Iris pigment epithelial cell (primary cell): ENCODE measurements at regions not wholly inside any gene's neighbourhood (a gene's known extent, or its start where the extent isn't known, plus 50 kb on each side); places are given as distances from the start of the nearest gene placed in this dataset.

Experiments used
- DNase-seq: peaks from one replicate; pipeline ENCODE4 v3.0.0-alpha.2; 2011; ENCODE audit warnings: low read depth

DNA sequence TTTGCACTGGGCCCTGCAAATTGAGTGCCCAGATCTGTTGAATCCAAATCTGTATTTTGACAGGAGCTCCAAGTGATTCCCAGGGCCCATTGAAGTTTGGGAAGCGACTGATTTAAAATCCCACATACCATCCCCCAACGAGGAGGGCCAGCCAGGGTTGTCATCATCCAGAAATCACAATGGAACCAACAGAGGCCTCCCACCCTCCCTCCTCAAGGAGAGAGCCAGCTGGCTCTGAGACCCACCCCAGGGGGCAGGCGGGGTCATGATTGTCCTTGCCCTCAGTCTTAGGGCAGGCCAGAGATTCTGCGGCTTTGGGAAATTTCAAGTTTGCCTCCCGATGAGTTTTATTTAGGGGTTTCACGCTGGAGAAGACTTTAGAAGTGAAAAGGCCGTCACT is 358.2 kb downstream of the MN1 start:
- no peak for DNase-seq

DNA sequence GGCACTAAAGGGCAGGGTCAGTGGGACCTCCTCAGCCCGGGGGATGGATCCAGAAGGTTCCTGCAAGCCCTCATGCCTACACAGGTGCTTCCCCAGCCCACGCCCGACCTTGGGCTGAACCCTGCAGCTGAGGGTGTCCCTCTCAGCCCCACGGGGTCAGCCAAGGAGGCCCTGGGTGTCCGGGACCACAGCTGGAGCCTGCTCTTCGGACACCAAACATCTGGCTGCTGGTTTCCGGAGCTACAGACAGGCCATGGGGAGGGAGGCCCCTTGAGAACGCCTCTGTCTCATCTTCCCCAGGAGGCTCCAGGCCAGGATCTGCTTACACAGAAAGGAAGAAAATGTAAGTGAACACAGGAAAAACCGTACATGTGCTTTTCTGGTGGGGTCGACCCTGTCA is 355.7 kb downstream of the MN1 start:
- no peak for DNase-seq

DNA sequence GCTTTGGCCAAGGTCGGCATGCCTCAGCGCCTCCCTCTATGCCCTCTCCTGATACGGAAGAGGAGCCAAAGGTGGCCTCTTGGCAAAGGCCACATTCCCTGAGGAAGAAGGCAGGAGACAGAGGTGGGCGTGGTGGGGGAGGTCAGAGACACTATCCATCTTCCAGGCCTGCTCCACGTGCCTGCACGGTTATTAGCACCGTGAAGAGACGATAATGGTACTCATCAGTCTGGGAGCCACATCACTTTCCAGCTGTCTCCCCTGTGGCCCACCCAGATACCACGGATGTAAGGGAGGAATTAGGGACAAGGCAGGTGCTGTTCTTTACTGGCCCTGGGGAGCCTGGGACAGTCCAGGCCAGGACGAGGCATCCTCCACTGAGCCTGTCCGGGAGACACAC is 354.3 kb downstream of the MN1 start:
- no peak for DNase-seq

DNA sequence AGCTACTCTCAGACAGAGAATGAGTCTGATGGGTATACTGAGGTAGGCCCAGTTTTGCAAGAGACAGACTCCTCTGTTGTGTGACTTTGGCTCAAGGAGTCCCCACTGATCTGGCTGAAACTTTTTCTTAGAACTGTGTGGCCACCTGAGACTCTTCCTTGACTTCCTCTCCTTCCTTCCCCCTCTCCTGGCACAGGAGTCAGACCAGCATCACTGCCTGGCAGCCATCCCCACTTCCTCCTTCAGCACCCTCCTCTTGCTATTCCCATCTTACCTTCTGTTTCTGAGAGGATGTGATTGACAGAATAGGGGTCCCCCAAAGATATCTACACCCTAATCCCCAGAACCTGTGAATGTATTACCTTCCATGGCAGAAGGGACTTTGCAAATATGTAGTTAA is 351.1 kb downstream of the MN1 start:
- DNase-seq = no peak

DNA sequence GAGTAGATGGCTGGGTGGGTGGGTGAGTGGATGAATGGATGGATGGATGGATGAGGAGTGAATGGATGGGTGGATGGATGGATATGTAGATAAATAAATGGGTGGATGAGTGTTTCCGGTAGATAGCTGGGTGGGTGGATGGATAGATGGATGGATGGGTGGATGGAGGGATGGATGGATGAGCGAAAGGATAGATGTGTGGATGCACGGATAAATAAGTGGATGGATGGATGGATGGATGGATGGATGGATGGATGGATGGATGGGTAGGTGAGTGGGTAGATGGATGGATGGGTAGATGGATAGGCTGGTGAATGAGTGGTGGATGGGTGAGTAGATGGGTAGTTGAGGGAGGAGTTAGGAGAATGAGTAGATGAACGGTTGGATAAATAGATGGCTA is 349.3 kb downstream of the MN1 start:
- DNase-seq = no peak

DNA sequence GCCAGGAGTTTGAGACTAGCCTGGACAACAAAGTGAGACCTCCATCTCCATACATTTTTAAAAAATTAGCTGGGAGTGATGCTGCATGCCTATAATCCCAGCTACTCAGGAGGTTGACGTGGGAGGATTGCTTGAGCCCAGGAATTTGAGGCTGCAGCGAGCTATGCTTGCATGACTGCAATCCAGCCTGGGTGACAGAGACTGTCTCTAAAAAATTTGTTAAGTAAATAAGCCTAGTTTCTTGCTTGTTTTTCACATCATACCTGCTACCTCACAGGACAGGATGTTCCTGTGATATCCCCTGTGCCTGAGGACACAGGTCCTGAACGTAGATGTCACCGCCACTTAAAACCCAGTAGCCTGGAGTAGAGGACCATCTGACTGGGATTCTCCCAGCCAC is 348.6 kb downstream of the MN1 start:
- no peak for DNase-seq

DNA sequence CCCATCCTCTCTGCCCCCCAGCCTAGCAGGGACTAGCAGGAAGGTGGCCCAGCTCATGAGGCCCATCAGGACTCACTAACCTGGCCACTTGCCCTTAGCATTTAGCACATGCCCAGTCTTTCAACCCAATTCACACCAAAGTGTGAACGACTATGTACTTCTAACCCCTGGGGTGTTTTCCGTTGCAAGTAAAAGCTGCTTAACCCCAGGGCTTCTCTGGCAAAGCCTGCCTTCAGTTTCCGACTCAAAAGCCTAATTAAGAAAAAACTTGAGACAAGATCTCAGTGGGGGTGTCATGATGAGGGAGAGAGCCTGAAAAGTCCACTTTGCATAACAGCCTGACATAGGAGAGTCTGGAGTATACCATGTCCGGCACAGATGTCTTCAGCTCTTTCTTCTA is 347.8 kb downstream of the MN1 start:
- no peak for DNase-seq

DNA sequence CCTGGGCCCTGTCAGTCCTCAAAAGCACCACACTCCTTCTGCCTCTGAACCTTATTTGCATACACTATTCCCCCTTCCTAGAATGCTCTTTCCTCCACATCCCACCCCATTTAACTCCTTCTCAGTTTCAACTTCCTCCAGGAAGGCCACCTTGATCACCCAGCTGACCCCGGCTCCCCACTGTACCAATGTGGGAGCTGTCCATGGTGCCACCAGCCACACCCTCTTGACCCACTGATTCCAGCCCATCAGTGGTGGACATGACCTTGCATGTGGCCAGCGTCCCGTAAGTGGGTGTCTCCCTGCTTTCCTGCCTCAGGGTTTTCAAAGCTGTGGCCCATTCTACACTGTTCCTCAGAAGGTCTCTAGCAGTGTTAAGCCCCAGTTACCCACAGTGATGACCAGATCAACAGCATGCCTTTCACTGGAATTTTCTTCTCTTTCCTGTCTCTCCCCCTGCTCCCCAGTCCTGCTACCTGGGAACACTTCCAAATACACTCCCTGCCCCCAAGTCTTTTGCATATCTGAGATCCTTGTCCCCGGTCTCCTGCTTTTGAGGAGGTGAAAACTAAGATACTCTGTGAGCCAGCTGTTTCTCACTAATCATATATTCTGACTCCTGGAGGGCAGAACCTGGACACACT is 346.6 kb downstream of the MN1 start:
- DNase-seq = no peak

DNA sequence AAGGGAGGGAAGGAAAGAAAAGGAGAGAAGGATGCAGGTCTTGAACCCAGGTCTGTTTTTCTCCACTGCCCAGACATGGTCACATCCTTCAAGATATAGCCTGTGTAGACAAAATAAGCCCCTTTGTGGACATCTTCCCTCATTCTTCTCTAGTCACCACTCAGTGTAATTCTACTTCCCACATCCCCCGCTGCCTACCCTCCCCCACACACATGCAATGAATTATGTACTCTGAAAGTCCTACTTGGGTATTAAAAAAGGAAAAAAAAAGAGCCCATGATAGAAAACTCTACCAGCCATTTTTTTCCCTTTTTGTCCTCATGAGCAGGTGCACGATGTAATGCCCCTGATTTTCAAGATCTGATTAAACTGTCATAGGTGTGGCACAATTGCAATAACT is 346.0 kb downstream of the MN1 start:
- no peak for DNase-seq

DNA sequence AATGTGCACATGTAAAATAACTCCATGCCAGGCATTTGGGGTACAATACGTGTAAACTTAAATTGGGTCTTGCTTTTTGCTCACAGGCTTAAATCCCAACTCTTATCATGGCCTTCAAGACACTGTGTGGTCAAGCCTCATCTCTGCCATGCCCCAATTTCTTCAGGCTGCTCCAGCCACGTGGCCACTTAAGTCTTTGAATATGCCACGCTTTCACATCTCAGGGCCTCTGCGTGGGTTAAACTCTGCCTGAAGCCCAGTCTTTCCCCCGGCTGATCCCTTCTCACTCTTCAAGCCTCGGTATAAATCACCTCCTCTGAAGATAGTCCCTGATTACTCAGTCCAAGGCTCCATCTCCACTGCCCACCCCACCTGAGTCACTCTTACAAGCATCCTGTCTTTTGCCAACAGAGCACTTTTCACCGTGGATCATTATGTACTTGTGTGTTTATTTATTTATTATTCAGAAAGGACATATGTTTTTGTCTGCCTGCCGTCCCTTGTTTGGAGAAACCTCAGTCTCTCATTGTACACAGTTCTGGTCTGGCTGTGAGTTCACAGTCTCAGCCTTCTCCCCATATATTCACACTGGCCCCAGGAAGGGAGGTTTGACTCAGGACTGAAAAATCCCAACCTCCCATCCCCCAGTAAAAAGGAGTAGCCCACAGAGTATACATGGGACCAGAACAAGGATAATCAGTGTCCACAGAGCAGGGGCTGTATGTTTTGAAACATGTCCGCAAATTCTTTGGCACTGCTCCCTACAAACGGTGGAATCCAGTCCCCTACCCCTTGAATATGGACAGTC is 344.7 kb downstream of the MN1 start:
- peak; percentile 89 for DNase-seq

DNA sequence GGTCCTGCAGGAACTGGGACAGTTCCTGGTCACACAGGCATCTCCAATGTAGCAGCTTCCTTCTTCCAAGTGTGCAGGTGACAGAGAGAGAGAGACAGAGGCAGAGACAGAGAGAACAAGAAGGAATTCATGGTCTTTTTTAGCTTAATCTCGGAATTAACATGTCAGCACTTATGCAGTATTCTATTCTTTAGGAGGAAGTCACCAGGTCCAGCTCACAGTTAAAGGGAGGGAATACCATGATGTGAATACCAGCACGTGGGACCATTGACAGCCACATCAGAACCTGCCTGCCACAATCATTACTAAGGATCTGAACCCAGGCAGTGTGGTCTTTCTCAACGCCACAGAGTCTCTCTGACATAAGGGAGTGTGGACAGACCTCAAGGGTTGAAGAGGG is 341.6 kb downstream of the MN1 start:
- DNase-seq = no peak

DNA sequence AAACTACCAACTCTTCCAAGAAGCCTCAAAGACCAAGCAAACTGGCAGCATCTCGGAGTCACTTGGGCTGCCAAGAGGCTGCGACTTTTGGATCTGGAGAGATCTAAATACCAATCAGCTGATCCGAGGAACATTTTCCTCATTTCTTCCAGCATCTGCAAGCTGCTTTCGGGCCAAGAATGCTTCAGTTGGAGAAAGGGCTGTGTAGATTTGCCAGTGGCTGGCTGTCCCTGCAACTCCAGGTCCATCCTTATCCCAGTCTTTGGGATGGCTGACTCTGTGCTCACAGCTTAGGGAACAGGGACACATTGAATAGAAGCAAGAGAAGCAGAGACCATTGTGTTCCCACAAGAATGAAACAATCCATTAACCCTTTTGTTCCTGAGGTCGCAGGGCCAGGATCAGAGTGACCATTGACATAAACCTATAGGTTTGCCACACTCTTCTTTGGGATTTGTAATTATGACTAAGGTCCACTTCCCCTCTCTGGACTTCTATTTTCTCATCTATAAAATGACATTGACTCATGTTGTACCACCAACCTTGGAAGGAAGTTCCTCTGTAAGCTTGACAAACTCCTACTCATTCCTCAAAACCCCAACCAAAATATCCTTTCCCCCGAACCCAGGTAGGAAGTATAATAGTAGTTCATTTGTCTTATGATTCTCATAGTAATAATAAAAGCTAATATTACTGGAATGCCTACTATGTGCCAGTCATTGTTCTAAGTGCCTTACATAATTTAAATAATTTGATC is 340.8 kb downstream of the MN1 start:
- DNase-seq = no peak

DNA sequence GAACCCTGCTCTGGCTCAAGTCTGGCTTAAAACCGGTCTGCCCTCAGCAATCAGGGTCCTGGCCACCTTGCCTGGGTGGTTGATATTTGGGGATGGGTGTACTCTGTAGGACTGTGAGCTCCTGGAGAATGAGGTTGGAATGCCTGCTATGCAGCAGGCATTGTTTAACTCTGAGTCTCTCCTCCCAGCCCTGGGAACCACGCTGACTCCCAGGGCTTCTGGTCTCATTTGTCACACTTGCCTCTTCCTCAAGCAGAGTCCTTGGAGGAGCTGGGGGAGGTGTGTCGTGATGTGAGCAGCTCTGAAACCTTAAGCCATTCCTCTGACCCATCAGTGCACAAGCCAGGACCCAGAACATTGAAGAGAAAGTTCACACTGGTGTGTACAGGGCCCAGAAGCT is 340.1 kb downstream of the MN1 start:
- DNase-seq = peak; percentile 84

DNA sequence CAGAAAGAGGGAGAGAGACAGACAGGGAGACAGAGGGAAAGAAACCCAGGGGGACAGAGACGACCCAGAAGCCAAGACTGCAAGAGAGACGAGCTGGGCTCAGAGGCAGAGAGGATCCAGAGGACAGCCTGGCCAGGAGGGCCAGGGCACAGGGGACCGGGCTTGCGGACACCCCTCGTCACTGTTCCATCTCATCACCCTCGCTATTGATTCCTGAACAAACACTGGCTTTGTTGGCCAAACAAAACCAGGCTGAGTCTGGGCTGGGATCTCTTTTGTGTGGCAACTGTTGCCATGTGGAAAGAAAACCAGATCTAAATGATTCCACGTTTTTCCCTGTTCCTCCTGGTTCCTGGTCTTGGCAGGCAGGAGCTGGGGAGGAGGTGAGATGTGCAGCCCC is 339.4 kb downstream of the MN1 start:
- no peak for DNase-seq

DNA sequence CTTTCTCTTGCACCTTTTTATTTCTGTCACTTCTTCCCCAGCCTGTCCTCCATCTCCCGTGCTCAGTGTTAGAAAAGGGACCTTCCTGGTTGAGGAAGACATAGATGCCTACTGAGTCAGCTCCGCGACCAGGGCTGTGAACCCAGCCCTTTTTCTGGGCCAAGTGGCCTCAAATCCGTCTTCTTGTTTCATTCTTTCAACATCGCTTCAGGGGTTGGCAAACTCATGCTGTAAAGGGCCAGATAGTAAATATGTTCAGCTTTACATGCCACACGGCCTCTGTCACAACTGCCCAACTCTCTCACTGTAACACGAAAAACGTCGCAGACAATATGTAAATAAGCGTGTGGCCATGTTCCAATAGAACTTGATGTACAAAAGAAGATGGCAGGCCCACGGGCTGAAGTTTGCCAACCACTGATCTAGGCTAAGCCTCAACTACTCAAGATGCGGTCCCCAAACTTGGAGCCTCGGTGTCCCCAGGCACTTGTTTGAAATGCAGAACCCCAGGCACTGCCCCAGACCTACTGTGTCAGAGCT is 338.4 kb downstream of the MN1 start:
- DNase-seq = no peak

DNA sequence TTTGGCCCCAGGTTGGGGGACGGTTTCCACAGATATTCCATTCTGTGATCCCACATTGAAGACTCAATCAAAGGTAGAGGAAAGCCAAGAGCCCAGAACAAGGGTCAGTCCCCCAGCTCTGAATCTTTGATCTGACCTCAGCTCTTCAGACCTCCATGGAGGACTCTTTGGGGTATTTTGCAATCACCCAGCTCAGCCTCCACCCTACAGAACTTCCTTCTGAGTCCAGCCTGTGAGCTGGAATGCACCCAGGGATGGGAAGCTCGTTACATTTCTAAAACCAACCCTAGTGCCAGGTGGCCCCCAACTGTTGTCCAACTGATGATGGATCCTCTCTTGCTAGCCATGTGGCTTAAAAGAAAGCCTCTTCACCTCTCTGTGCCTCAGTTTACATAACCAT is 335.3 kb downstream of the MN1 start:
- no peak for DNase-seq

DNA sequence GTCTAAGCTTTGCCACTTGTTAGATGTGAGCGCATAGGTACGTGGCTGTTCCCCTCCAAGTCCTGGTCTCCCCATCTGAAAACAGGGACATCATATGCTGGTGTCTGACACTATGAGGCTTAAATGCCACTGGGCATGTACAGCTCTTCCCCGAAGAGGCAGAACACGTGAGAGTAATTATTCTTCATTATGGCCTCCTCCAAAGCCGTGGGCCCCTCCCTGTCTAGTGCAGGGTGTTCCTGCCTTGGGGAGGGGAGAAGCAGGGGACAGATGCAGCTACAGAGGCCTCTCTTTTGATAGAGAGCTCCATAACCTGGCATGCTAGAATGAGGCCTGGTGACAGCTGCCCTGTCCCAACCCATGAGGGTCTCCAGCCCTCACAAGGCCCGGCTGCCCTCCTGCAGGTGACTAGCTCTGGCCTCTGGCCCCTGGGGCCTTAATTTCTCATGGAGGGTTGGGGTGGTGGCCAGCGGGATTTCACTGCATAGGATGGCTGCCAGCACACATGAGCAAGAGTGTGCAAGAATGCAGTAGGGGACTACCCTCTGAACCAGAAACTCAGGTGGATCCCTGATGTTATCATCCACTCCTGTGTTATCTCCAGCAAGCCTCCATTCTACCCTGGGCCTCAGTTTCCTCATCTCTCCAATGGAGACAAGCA is 334.6 kb downstream of the MN1 start:
- no peak for DNase-seq

DNA sequence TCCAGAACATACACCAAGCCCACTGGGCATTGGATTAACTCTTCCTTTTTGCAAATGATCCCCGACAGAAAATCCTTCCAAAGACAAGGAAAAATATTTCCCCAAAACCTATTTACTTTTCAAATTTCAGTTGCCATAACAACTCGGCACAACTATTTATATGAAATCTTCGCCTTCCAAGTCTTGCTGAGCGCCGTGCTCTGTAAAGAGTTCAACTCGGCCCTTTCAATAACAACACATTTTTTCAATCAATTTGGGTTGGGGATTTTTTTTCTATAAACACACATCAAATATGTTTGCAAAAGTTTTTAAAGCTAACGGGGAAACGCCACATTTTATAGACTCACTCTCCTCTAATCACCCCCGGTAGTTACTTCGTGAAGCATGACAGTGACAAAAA is 333.8 kb downstream of the MN1 start:
- no peak for DNase-seq

DNA sequence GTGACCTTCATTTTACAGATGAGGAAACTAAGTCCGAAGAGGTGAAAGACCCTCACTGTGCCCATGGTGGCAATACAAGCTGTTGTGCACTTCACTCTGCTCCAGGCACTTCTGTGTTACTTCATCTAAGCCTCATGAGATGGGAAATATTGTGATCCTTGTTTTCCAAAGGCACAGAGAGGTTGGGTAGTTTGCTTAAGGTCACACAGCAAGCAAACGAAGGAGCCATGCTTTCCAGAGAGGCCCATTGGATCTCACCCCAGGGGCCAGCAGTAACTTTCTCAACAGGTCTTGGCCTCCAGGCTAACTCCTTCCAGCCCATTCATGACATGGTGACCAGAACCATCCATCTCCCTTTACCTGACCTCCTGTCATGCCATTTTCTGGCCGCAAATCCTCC is 332.8 kb downstream of the MN1 start:
- no peak for DNase-seq

DNA sequence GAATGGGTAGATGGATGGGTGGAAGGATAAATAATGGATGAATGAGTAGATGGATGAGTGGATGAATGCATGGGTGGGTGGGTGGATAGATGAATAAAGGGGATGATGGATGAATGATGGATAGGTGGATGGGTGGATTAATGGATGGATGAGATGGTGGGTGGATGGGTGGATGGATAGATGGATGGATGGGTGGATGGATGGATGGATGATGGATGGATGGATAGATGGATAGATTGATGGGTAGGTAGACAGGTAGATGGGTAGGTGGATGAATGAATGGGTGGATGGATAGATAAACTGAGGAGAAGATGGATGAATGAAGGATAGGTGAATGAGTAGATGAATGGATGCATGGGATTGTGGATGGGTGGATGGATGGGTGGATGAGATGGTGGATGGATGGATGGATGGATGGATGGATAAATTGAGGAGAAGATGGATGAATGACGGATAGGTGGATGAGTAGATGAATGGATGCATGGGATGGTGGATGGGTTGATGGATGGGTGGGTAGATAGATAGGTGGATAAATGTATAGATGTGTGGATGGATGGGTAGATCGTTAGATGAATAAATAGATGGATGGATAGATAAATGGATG is 331.3 kb downstream of the MN1 start:
- no peak for DNase-seq

DNA sequence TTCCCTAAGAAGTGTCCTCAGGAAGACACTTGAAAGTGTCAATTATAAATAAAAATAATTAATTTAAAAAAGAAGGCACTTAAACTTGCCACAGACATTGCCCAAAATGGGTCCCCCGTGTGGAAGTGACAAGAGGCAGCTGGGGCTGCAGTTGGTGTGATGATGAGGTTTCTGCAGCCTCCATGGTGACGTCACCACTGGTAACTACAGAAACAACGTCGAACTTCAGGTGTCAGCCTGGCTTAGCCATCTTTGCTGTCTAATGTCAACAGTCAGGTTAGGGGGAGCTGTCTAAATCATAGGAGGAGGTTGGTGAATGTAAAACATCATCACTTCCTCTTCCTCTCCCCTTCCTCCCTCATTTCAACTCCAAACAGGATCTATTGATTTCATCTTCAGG is 328.6 kb downstream of the MN1 start:
- no peak for DNase-seq

DNA sequence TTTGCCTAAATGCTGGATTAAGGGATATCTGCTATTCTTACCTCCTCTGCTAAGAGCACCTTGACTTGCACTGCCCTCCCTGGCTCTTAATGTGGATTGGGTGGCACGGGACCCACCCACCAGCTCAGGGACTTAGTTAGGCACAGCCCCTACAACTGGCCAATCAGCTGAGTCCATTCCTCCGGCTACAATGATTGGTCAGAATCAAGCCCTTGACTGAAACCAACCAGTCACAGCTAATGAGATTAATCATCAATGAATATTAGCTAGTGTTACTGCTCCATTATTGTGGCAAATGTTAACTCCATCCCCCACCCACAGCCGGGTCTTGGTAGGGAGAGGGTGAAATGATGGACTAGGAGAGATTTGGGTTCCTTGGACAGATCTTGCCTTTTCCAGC is 328.0 kb downstream of the MN1 start:
- DNase-seq = no peak
